ENCODE measurements at regions not wholly inside any gene's neighbourhood (a gene's known extent, or its start where the extent isn't known, plus 50 kb on each side); places are given as distances from the start of the nearest gene placed in this dataset.
"Not testable (repeated sequence)": the region's sequence is repeated elsewhere in the genome, so short reads cannot be mapped to it uniquely, and the experiment has no call there.

DNA sequence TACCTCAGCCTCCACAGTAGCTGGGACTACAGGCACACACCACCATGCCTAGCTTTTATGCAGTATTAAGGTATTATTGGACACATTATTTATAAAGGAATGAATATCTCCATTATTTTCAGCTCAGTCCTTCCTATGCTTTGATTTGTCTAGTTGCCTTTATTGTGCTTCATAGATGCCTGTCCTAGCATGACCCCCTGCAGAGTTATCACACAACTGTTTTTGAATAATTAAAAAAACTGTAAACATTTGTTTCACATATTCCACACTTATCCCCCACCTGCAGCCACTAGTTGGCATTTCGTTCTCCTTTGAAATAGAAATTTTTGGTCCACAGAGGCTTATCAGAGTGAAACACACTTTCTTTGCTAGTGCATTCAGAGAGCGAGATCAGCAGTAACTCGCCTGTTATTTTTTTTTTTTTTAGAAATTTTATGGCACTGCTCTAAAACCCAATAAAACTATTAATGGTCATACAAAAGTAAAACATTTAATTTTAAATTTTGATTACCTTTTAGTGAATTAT is 151.8 kb upstream of the RASA1 start:
- no peak for DNase-seq

DNA sequence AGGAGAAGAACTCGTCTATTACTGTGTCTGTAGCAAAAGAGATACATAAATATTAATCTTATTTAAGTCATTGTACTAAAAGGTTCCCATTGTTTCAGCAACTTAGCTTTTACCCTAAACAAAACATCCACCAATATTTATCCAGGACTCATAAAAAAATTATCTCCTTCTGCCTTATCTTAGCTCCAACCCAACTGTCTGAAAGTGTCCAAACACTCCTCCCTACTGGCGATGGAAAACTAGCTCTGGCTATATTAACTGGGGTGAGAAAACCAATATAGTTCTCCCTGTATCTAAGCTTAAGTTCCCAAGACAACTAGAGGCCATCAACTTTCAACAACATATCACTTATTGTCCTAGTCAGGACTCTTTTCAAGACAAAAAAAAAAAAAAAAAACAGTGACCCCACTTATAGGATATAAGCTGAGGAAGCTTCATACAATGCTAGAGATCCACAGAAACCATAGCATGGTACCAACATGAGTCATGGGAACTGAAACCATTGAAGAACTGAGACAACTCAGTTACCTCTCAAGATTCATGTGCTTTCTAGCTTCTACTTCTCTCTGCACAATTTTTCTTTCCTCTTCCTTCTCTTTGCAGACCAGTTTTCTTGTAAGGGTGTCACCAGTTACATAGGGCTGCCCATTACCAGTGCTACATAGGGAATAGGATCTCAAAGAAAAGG is 150.7 kb upstream of the RASA1 start:
- DNase-seq = no peak

DNA sequence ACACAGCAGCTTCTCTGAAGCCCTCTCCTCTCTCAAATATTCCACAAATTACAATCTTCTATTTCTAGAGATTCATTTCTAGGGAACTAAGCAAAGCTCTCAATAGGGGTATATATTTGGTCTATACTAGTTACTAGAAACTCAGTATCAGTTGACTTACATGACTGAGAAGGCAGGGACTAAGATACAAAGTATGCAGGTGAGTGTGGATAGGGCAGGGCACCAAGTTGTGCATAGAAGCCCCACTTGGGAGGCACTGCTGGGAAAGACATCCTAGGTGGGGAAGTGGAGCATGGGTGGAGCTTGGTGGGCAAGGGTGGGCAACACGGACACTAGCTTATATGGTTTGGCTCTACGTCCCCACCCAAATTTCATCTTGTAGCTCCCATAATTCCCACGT is 148.1 kb upstream of the RASA1 start:
- no peak for DNase-seq

DNA sequence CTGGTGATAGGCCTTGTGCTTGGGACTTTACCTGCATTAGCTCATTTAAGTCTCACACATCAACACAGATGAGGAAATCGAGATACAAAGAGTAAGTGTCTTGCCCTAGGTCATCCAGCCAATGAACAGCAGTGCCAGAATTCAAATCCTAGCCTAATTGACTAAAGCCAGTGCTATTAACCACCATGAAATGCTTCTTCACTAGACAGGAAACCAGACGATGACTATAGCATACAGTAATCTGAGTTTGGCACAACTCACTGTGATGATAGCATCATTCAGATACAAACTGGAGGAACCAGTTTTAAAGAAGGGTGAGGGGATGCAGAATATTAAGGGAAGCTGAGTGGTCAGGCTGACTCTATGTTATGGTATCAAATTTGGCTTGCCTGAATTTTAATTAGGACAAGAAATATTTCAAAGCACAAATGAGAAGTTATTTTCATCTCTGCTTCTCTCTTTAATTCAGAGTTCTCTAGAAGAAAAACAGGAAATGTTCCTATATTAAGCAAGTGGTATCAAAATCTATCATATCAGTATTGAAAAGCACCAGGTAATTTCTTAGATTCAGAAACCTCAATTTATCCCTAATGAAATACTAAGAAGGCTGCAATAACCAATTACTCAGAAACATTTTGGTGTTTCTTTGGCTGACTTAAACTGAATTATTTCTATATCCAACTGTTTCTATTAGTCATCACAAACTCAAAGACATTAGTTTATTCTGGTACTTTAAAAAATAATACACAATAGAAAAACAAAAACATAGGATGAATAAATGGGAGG is 147.0 kb upstream of the RASA1 start:
- peak in 1 of 2 donors; percentile 23 for DNase-seq

DNA sequence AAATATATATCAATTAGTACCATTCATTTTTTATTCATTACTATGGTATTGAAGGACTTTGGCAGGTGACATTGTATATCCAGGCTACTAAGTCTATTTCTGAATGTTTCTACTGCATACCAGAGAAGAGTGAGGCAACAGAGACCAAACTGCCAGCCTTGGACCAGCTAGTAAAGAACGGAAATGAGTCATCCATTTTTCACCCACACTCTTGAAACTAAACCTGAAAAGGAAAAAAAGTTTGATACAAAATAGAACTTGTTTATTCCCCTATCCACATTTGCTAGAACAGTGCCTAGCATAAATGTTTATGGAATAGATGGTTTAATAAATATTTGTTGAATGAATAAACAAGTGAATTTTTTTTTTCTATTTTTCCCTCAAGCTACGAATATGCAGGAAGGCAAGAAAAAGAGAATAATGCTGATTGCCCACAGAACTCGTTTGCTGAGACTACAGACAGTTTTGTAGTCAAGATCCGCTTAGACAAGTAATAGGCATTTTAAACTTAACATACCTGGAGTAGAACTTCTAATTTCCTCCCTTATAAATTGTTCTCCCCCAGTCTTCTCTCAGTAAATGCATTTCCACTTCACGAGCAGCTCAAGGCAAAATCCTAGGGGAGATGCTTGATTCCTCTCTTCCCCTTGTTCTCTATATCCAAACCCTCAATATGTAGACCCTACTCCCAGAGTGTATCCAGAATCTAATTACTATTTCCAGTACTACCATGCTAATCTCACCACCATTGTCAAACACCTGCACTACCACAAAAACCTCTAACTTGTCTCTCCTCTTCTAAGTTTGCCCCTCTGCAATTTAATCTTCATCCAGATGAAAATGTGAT is 146.2 kb upstream of the RASA1 start:
- DNase-seq = peak; percentile 82 to 83

DNA sequence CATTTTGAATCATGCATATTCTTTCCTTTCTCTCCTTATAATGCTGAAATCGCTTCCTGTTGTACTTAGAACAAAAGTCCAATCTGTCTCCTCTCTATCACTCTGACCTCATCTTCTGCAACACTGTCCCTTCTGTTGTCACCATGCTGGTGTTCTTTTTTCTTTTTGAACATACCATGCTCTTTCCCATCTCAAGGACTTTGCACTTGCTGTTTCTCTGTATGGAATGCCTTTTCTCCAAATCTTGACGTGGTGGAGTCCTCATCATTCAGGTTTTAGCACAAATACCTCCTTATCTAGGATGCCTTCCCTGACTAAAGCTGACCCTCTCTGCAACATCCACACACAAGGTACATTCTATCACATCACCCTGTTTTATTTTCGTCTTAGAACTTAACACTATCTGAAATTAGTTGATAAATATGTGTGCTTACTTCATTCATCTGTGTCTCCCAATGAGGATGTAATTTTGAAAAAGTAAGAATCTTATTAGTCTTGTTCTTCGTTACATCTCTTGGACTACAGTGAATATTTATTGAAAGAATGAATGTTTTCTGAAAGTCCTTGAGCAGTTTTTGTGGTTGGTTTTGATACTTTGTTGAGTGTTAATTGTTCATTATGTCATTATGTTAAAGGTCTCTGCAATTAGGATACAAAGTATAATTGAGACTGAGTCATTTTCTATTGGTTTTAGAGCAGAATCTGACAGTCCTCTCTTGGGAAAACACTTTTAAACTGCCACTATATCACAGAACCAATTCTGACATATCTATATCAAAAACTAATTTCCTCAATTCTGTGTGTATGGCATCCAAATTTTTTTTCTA is 145.3 kb upstream of the RASA1 start:
- DNase-seq = peak in 1 of 2 donors; percentile 42

DNA sequence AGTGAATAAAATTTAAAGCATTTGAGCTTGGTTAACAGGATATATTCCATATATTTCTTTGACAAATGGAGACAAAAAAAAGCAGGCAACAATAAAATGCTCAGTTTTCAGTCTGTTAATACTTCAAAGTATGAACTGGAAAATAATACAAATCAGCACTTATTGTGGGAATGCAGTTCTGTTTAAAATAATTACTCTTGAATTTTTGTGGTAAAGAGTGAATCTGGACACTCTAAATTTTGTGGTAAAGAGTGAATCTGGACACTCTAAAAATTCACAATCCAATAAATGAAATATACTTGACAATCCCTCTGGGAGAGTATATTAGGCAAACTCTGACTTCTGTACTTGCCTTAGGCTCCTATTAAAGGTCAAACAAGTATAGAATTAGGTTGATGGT is 141.9 kb upstream of the RASA1 start:
- DNase-seq = no peak

DNA sequence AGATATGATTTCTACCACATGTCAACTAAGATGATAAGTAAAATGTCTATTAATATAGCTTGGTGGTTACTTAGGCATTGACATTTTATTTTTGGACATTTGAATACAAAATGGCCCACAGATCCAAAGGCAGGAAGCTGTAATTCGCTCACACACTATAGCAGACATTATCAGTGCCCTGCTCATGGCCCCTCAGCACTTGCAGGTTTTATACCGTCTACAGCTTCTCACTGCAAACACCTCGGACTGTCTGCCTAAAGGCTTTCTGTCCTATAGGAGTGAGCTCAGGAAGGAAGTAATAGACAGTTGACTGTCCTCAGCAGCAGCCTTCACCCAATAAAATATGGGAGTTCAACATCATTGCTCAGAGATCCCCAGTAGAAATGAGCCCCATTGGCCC is 140.8 kb upstream of the RASA1 start:
- no peak for DNase-seq

DNA sequence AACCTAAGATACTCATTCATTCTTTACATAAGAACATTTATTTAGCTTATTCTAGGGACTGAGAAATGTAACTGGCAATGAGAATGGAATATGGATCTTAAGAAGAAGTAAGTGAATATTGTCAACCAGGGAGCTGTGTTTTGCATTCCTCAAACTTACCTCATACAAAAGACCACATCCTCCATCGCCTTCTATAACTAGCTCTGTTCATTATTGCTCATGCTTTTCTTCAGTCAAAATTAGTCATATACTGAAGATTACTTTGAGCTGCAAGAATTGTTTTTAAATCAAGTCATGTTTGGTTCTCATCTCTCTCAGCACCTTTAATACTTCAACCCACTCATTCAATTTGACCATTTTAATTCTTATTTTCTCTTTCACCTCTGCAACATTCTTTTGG is 140.3 kb upstream of the RASA1 start:
- DNase-seq = no peak

DNA sequence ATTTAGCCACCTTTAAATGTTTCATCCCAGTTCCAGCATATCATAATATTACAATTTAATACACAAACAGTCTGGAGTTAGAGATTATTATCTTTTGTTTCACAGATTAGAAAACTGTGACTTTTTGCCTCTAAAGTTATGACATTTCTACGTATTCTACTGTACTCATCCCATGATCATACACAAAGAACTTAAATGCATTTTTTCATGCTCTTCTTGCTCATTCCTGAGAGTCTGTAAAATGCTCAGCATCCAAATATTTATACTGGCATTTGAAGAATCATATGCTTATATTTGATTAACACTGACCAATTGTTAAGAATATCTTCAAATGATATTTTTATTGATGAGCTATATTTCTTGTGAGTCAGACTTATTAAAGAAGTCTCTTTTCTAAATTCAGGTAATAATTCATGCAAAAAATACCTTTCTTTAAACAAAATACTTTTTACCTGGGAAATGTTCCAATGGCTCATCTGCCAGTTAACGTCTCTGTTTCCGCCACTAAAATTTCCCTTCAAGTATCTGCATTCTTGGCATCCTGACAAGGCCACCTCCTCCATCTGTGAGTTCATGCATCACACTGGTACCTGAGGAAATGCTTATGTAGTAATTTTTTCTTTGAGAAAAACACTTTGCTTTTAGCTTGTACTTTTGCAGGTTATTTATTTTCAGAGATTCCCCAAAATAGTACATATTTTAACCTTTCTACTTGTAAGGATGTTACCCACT is 139.6 kb upstream of the RASA1 start:
- DNase-seq = no peak

DNA sequence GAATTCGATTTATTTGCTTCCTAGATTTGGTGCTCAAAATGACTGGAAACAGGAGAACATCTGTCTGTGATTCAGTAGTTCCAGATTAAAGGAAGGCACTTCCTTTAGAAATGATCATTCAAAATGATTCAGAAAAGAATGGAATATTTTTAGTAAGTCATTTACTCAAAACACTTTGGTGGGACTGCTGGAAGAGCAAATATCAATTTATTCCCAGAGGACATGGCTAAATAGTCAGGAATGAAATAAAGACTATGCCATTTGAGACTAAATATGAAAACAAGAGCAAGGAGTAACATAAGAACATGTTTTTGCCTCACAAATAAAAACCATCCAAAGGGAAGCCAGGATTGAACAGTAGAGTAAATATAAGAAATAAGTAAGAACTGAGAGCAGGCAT is 138.6 kb upstream of the RASA1 start:
- no peak for DNase-seq

DNA sequence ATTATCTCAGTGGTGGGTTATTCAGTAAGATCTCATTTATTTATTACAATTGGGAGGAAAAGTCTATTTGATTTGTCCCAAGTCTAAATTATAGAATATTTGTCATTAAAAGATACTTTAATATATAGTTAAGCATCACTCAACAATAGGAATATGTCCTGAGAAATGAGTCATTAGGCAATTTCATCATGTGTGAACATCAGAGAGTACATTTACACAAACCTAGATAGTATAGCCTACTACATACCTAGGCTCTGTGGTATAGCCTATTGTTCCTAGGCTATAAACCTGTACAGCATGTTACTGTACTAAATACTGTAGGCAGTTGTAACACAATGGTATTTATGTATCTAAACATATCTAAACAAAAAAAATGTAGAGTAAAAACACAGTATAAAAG is 135.0 kb upstream of the RASA1 start:
- DNase-seq = no peak

DNA sequence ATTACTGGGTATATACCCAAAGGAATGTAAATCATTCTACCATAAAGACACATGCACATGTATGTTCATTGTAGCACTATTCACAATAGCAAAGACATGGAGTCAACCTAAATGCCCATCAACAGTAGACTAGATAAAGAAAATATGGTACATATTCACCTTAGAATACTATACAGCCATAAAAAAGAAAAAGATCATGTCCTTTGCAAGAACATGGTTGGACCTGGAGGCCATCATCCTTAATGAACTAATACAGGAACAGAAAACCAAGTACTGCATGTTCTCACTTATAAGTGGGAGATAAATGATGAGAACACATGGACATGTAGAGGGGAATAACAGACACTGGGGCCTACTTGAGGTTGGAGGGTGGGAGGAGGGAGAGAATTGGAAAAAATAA is 133.2 kb upstream of the RASA1 start:
- DNase-seq = not testable (repeated sequence)

DNA sequence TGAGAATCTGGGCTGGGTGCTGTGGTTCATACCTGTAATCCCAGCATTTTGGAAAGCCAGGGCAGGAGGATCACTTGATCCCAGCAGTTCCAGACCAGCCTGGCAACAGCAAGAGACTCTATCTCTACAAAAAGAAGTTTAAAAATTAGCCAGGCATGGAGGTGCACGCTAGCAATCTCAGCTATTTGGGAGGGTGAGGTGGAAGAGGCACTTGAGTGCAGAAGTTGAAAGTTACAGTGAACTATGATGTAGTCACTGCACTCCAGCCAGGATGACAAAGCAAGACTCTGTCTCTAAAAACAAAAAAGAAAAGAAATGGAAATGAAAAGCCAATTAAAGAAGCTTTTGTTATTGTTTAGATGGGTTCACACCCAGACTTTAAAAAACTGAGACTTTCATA is 131.6 kb upstream of the RASA1 start:
- DNase-seq = no peak

DNA sequence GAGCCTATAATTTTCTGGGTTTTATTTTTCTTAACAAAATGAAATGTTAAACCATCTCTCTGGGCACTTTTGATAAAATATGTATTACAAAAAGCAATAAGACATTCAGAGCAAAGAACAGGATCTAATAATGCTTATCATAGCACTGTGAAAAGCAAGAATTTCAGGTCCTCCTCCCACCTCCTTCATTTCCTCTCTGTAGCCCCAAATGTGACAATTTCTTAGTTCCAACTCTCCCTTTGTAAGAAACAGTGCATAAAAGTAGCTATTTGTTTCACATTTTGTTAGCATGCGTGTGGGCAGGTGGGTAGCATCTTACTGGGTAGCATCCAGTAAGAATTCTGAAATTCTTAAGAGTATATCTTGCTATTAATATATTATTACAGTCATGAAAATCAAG is 130.9 kb upstream of the RASA1 start:
- no peak for DNase-seq

DNA sequence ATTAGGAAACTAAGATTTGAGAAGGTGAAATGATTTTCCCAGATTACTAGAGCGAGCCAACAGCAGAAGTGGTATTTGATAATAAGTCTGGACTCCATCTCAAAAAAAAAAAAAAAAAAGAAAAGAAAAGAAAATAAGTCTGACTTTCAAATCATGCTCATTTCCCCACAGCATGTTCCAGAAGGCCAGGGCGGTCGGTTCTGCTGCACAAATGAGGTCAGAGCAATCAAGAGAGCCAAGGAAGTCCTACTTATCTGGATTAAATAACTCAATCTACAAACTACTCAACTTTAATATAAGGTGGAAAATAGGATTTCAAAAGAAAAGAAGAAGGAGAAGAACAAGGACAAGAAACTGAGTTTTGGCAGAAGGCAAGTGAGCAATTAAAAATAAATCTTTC is 130.4 kb upstream of the RASA1 start:
- DNase-seq = no peak

DNA sequence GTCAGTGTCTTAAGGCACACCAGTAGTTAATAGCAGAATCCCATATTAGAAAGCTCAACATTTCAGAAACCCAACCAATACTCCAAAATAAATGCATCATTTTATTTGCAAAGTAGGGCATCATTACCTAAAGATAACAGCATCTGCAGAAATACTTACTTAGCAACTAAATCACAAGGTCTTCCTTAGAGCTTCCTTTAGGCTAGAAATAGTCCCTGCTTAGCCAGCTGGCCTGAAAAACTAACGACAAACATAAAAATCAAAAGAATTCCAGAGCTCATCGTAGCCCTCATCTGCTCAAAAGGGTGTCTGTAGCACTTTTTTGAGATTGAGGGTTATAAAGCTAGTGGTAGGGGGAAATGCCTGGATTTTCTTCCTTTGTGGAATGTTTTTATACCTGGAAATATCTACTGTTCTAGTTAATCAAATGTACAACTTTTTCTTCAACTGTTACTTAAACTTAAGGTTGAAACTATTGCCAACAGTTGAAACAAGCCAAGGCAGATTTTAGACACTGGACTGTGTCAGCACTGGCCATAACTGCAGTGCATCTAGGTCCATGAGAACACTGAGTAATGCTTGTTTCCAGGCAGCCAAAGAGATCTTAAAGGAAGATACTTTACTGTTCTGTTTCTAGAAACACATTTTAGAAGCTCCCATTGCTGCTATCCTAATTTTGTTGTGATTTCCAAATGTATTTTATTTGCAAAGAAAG is 129.4 kb upstream of the RASA1 start:
- DNase-seq = no peak

DNA sequence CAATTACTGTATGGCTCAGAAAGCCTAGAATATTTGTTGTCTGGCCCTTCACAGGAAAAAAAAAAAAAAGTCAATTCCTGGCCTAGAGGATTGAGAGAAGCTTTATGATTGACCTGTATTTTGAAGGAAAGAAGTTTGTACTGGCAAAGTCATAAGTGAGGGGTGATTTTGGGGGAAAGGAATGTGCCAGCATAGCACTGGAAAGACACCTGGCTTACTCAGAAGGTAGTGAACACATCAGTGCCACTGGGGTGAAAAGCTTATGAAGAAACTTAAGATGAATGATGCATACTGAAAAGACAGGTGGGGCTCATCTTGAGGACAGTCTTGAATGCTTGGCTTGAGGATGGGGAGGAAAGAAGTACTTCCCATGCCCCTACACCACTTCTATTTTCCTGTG is 127.9 kb upstream of the RASA1 start:
- no peak for DNase-seq

DNA sequence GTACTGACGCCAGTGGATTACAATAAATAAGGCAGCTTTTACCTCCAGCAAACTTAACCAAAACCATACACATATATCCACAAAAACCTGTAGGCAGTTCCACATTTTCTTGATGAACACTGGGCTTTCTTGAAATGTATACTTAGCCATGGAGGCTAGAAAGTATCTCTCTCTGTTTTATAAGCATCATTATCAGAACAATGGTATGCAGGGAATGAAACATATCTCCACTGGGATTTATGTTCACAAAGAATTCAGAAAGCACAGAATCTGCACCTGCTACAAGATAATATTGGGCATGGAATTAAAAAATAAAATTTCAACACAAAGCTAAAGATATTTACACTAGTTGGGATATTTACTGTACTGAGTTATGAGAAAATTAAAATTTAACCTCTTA is 126.1 kb upstream of the RASA1 start:
- no peak for DNase-seq

DNA sequence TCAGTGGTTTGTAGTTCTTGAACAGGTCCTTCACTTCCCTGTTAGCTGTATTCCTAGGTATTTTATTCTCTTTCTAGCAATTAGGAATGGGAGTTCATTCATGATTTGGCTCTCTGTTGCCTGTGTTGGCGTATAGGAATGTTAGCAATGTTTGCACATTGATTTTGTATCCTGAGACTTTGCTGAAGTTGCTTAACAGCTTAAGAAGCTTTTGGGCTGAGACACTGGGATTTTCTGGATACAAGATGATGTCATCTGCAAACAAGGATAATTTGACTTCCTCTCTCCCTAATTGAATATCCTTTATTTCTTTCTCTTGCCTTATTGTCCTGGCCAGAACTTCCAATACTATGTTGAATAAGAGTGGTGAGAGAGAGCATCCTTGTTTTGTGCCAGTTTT is 121.8 kb upstream of the RASA1 start:
- DNase-seq = not testable (repeated sequence)

DNA sequence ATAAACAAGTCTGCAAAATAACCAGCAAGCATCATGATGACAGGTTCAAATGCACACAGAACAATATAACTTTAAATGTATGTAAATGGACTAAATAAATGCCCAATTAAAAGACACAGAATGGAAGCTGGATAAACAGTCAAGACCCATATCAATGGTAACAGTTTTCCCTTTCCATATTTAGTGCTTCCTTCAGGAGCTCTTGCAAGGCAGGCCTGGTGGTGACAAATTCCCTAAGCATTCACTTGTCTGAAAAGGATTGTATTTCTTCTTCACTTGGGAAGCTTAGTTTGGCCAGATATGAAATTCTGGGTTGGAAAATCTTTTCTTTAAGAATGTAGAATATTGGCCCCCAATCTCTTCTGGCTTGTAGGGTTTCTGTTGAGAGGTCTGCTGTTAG is 120.2 kb upstream of the RASA1 start:
- DNase-seq = no peak

Measured in inflammatory macrophage treated with lipopolysaccharide for 1 hour (primary cell).